ENCODE measurements at regions not wholly inside any gene's neighbourhood (a gene's known extent, or its start where the extent isn't known, plus 50 kb on each side); places are given as distances from the start of the nearest gene placed in this dataset.

- TF ChIP-seq CTCF (conservative IDR thresholded peaks at IDR 0.05; ENCODE audit: low read depth in 2 of 2): no peak
- no peak for TF ChIP-seq ZNF114 (CRISPR knock-in tag; IDR thresholded peaks at IDR 0.05)
- TF ChIP-seq REST (IDR thresholded peaks at IDR 0.05; ENCODE audit: unreplicated experiment): no peak
- no peak for TF ChIP-seq EZH2 (IDR thresholded peaks at IDR 0.05; ENCODE audit: low read depth, unreplicated experiment)
- no peak for TF ChIP-seq ZNF462 (CRISPR knock-in tag; IDR thresholded peaks at IDR 0.05)
- TF ChIP-seq EZH2phosphoT487 (IDR thresholded peaks at IDR 0.05; ENCODE audit: unreplicated experiment): no peak
- no peak for TF ChIP-seq NANOG (IDR thresholded peaks at IDR 0.05; ENCODE audit: borderline replicate concordance)
Observed at GRCh38 chr4:104818579-104818978, 323.9 kb upstream of the CXXC4 start.
